Hepatocyte (in vitro differentiated cells): ENCODE measurements at regions not wholly inside any gene's neighbourhood (a gene's known extent, or its start where the extent isn't known, plus 50 kb on each side); places are given as distances from the start of the nearest gene placed in this dataset.

Experiments
- DNase-seq: peaks from one replicate; pipeline ENCODE4 v3.0.0-alpha.2; 2016; ENCODE audit warnings: low spot score
- H2AFZ ChIP-seq: fragments of 200-600 bp; sonication (generic); 2 replicates; pipeline ENCODE4 v1.6.0; 2016; ENCODE audit warnings: antibody characterized with exemption, mild to moderate bottlenecking
- H3K27ac ChIP-seq: fragments of 200-600 bp; sonication (generic); 2 replicates; pipeline ENCODE4 v1.5.1; 2016; ENCODE audit warnings: mild to moderate bottlenecking
- H3K27me3 ChIP-seq: fragments of 200-600 bp; sonication (generic); 2 replicates; pipeline ENCODE4 v1.6.1; 2016
- H3K36me3 ChIP-seq: fragments of 200-600 bp; sonication (generic); replicated peaks from 2 replicates; pipeline ENCODE4 v1.5.1; 2016; ENCODE audit warnings: low read depth; ENCODE audit not compliant: insufficient read depth
- H3K4me1 ChIP-seq: fragments of 200-600 bp; sonication (generic); 2 replicates; pipeline ENCODE4 v1.5.1; 2016; ENCODE audit warnings: mild to moderate bottlenecking, moderate library complexity; ENCODE audit not compliant: insufficient read depth
- H3K4me2 ChIP-seq: fragments of 200-600 bp; sonication (generic); 2 replicates; pipeline ENCODE4 v1.6.0; 2016
- H3K4me3 ChIP-seq: fragments of 200-600 bp; sonication (generic); 2 replicates; pipeline ENCODE4 v1.5.1; 2016; ENCODE audit warnings: mild to moderate bottlenecking
- H3K79me2 ChIP-seq: fragments of 200-600 bp; sonication (generic); 2 replicates; pipeline ENCODE4 v1.6.0; 2017; ENCODE audit warnings: mild to moderate bottlenecking
- H3K9me2 ChIP-seq: fragments of 200-600 bp; sonication (generic); replicated peaks from 2 replicates; pipeline ENCODE4 v1.6.0; 2017; ENCODE audit warnings: mild to moderate bottlenecking; ENCODE audit not compliant: insufficient read depth
- H3K9me3 ChIP-seq: fragments of 200-600 bp; sonication (generic); 2 replicates; pipeline ENCODE4 v1.5.1; 2016; ENCODE audit warnings: low read depth, mild to moderate bottlenecking
- H4K20me1 ChIP-seq: fragments of 200-600 bp; sonication (generic); 2 replicates; pipeline ENCODE4 v1.6.0; 2016; ENCODE audit warnings: mild to moderate bottlenecking; ENCODE audit not compliant: insufficient read depth, poor library complexity, severe bottlenecking
- CTCF ChIP-seq: fragments of 200-600 bp; sonication (generic); IDR thresholded peaks from 2 replicates; pipeline ENCODE4 v1.5.1; 2016; ENCODE audit warnings: antibody characterized with exemption, mild to moderate bottlenecking; ENCODE audit not compliant: poor library complexity
- EZH2 ChIP-seq: fragments of 200-600 bp; sonication (generic); IDR thresholded peaks from 2 replicates; pipeline ENCODE4 v1.6.1; 2016; ENCODE audit warnings: antibody characterized with exemption, mild to moderate bottlenecking, borderline replicate concordance
- EZH2phosphoT487 ChIP-seq: fragments of 200-600 bp; sonication (generic); IDR thresholded peaks from one replicate; pipeline ENCODE4 v1.6.1; 2018; ENCODE audit warnings: antibody characterized with exemption, mild to moderate bottlenecking, low read depth, moderate library complexity; ENCODE audit not compliant: unreplicated experiment, severe bottlenecking
- WGBS: methylation state at CpG from one replicate; pipeline ENCODE4 v1.1.6; 2016; ENCODE audit warnings: low lambda C conversion rate; ENCODE audit errors: missing lambda C conversion rate; 5-methylcytosine and 5-hydroxymethylcytosine counted together

GRCh38 chr16:55955845-55956244, 80.7 kb upstream of the CES5A start:
- H2AFZ ChIP-seq, result no peak overlapping the region

GRCh38 chr16:55955424-55955823, 80.3 kb upstream of the CES5A start:
- Histone ChIP-seq H3K4me2 (no peak overlapping the region), H3K9me3 (no peaks in the 10 kb centered on the region), H3K4me3 (no peak overlapping the region), H3K9me2 (no peaks in the 10 kb centered on the region), H3K4me1 (no peaks in the 10 kb centered on the region), H3K36me3 (no peaks in the 10 kb centered on the region), H3K27me3 (no peaks in the 10 kb centered on the region), H3K79me2 (no peaks in the 10 kb centered on the region), H4K20me1 (no peaks in the 10 kb centered on the region), H3K27ac (no peak overlapping the region), H2AFZ (no peak overlapping the region)
- TF ChIP-seq CTCF (no peak), EZH2phosphoT487 (no peak), EZH2 (no peak)
- WGBS, result 86% methylated on average over 4 of the region's 4 CpGs
- no peak for DNase-seq

More at GRCh38 chr16:55955845-55956244, 80.7 kb upstream of the CES5A start:
- Histone ChIP-seq H3K4me1 (no peaks in the 10 kb centered on the region), H3K36me3 (no peaks in the 10 kb centered on the region), H3K79me2 (no peaks in the 10 kb centered on the region), H3K4me3 (no peak overlapping the region), H3K9me2 (no peaks in the 10 kb centered on the region), H3K4me2 (no peak overlapping the region), H3K27me3 (no peaks in the 10 kb centered on the region), H3K9me3 (no peaks in the 10 kb centered on the region), H3K27ac (no peak overlapping the region), H4K20me1 (no peaks in the 10 kb centered on the region)
- TF ChIP-seq CTCF (no peak), EZH2phosphoT487 (no peak), EZH2 (no peak)
- 74% methylated on average over 5 of the region's 5 CpGs for WGBS
- no peak for DNase-seq

- WGBS, result 79% methylated on average over 2 of the region's 2 CpGs
- TF ChIP-seq EZH2 (no peak), CTCF (no peak), EZH2phosphoT487 (no peak)
- no peaks in the 10 kb centered on the region for H3K4me1 ChIP-seq
- no peak overlapping the region for H3K27ac ChIP-seq
- no peaks in the 10 kb centered on the region for H4K20me1 ChIP-seq
- no peak overlapping the region for H2AFZ ChIP-seq
- H3K4me2 ChIP-seq, result no peak overlapping the region
- H3K79me2 ChIP-seq, result no peaks in the 10 kb centered on the region
- H3K27me3 ChIP-seq, result no peaks in the 10 kb centered on the region
- H3K36me3 ChIP-seq, result no peaks in the 10 kb centered on the region
- DNase-seq, result no peak
- no peak overlapping the region for H3K4me3 ChIP-seq
- no peaks in the 10 kb centered on the region for H3K9me2 ChIP-seq
- no peaks in the 10 kb centered on the region for H3K9me3 ChIP-seq
Measured at GRCh38 chr16:55954906-55955305, 79.7 kb upstream of the CES5A start.

- H3K27ac ChIP-seq, result no peak overlapping the region
- H3K9me3 ChIP-seq, result no peaks in the 10 kb centered on the region
- H3K4me3 ChIP-seq, result no peak overlapping the region
- WGBS, result 100% methylated on average over 1 of the region's 1 CpG
- no peaks in the 10 kb centered on the region for H3K36me3 ChIP-seq
- H4K20me1 ChIP-seq, result no peaks in the 10 kb centered on the region
- no peak overlapping the region for H3K4me2 ChIP-seq
- no peaks in the 10 kb centered on the region for H3K27me3 ChIP-seq
- DNase-seq, result no peak
- no peaks in the 10 kb centered on the region for H3K79me2 ChIP-seq
- no peaks in the 10 kb centered on the region for H3K4me1 ChIP-seq
- H2AFZ ChIP-seq, result no peak overlapping the region
- TF ChIP-seq CTCF (no peak), EZH2 (no peak), EZH2phosphoT487 (no peak)
- H3K9me2 ChIP-seq, result no peaks in the 10 kb centered on the region
Measured at GRCh38 chr16:55949518-55949917, 74.3 kb upstream of the CES5A start.
